Astrocyte of the spinal cord (primary cell): ENCODE measurements at regions not wholly inside any gene's neighbourhood (a gene's known extent, or its start where the extent isn't known, plus 50 kb on each side); places are given as distances from the start of the nearest gene placed in this dataset.

Experiments used
- DNase-seq: peaks from one replicate; pipeline ENCODE4 v3.0.0; 2011; ENCODE audit warnings: low read depth, low spot score
- H3K4me3 ChIP-seq: 2 replicates; pipeline ENCODE4 v1.5.1; 2011; ENCODE audit warnings: low read depth, mild to moderate bottlenecking, low read length, moderate library complexity
- in situ Hi-C: cut with HindIII; loops from 2 replicates; pipeline ENCODE4 v1.10.0; 2017; ENCODE audit warnings: low sequenced_read_pairs
- TF ChIP-seq, protein P1 (sequence below): IDR thresholded peaks from 2 replicates; pipeline ENCODE4 v1.5.1; 2012; ENCODE audit warnings: low read depth, mild to moderate bottlenecking, low read length, inconsistent platforms

DNA sequence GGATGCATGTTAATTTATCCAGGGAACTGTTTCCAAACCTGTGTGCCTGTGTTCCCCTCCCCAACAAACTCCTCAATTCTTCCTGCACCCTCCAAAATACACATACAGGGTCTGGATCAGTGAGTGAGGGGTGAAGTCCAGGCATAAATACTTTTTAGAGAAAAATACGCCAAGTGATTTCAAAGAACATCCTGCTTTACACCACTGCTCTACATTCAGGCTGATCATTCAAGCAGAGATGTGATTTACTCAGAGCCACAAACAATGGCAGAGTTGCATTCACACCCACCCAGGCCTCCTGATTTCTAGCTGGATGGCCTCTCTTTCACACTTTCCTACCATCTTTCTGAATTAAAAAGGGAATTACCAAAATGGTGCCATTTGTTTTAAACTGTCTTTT, 289.5 kb upstream of the SLC14A2 start:
- TF ChIP-seq, protein P1, sequence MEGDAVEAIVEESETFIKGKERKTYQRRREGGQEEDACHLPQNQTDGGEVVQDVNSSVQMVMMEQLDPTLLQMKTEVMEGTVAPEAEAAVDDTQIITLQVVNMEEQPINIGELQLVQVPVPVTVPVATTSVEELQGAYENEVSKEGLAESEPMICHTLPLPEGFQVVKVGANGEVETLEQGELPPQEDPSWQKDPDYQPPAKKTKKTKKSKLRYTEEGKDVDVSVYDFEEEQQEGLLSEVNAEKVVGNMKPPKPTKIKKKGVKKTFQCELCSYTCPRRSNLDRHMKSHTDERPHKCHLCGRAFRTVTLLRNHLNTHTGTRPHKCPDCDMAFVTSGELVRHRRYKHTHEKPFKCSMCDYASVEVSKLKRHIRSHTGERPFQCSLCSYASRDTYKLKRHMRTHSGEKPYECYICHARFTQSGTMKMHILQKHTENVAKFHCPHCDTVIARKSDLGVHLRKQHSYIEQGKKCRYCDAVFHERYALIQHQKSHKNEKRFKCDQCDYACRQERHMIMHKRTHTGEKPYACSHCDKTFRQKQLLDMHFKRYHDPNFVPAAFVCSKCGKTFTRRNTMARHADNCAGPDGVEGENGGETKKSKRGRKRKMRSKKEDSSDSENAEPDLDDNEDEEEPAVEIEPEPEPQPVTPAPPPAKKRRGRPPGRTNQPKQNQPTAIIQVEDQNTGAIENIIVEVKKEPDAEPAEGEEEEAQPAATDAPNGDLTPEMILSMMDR = no peak
- no peak overlapping the region for H3K4me3 ChIP-seq
- in situ Hi-C loops = no loop called here
- no peak for DNase-seq

DNA sequence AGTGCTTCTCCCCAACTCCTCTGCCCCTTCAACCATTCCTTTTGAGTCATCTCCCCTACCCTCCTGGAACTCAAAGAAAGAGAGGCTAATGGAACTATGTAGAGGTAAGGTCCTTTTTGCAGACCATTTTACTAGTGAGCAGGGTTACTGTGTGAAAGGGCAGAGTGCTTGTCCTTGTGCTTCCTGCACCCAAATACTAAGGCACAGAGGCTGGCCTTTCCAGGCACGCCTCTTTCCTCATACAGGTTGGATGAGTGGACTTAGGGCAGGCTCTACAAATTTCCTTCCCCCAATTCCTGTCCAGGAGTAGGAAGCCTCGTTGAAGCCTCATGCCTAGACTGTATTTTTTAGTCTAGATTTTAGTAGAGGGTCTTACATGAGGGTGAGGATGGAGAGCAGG, 288.8 kb upstream of the SLC14A2 start:
- in situ Hi-C loops = no loop called here
- TF ChIP-seq, protein P1 = no peak
- no peak for DNase-seq
- no peak overlapping the region for H3K4me3 ChIP-seq

GRCh38 chr18:45328296-45328695, 287.0 kb upstream of the SLC14A2 start:
- in situ Hi-C loops = no loop called here
- DNase-seq = no peak
- TF ChIP-seq, protein P1 = no peak
- H3K4me3 ChIP-seq = no peak overlapping the region

GRCh38 chr18:45328811-45329210, 286.5 kb upstream of the SLC14A2 start:
- H3K4me3 ChIP-seq = no peak overlapping the region
- TF ChIP-seq, protein P1 = no peak
- DNase-seq = no peak
- in situ Hi-C loops = no loop called here

GRCh38 chr18:45329316-45329715, 286.0 kb upstream of the SLC14A2 start:
- TF ChIP-seq, protein P1 = no peak
- H3K4me3 ChIP-seq = no peak overlapping the region
- DNase-seq = no peak
- in situ Hi-C loops = no loop called here

DNA sequence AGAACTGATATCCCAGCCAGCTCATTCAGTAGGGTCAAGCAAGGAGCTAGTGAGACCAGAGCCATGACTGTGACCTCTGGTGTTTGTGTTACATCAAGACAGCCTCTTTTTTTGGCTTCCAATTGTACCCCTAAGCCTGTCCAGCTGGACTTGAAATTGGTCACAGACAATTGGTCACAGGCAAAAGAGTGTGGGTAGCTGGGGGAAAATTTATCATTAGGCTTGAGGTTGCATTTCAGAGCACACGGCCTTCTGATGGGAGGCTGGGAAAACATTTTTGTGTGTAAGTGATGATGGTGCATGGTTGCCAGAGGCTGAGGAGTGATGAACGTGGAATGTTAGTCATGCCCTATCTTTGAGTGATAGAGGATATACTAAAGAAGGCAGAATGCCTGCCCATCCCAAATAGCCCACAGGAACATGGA, 285.1 kb upstream of the SLC14A2 start:
- no peak overlapping the region for H3K4me3 ChIP-seq
- no peak for DNase-seq
- TF ChIP-seq, protein P1 = no peak
- in situ Hi-C loops = no loop called here

GRCh38 chr18:45332871-45333270, 282.4 kb upstream of the SLC14A2 start:
- TF ChIP-seq, protein P1 = no peak
- in situ Hi-C loops = no loop called here
- no peak for DNase-seq
- H3K4me3 ChIP-seq = no peak overlapping the region
